Ovary (tissue), 7 donors: ENCODE measurements at regions not wholly inside any gene's neighbourhood (a gene's known extent, or its start where the extent isn't known, plus 50 kb on each side); places are given as distances from the start of the nearest gene placed in this dataset.

Experiments used
- DNase-seq, 5 donors: peaks; one replicate each; pipeline ENCODE4 v3.0.0-alpha.2; 2019 to 2020
- H3K27ac ChIP-seq, 2 donors: fragments of 200-600 bp; one replicate each; pipeline versions ENCODE4 v1.5.1 to v1.8.0; 2019 to 2022
- H3K27me3 ChIP-seq: fragments of 200-600 bp; one replicate; pipeline ENCODE4 v1.8.0; 2022
- H3K36me3 ChIP-seq: fragments of 200-600 bp; sonication (generic); one replicate; pipeline ENCODE4 v1.5.1; 2019
- H3K4me1 ChIP-seq: one replicate; pipeline ENCODE4 v1.8.1; 2013; ENCODE audit warnings: mild to moderate bottlenecking, moderate library complexity; ENCODE audit not compliant: insufficient read depth
- H3K4me3 ChIP-seq: fragments of 200-600 bp; sonication (generic); one replicate; pipeline ENCODE4 v1.5.1; 2017
- H3K9me3 ChIP-seq, 2 donors: fragments of 200-600 bp in 1 of 2; sonication (generic) in 1 of 2; one replicate each; pipeline versions ENCODE4 v1.5.1 to v1.8.1; 2013 to 2019; ENCODE audit warnings: mild to moderate bottlenecking in 1 of 2, moderate library complexity in 1 of 2
- EP300 ChIP-seq: sonication (generic); formaldehyde crosslinking; IDR thresholded peaks from one replicate; pipeline ENCODE4 v1.6.1; 2017; ENCODE audit warnings: antibody characterized with exemption
- POLR2A ChIP-seq: fragments of 450-650 bp; IDR thresholded peaks from one replicate; pipeline ENCODE4 v1.6.1; 2017; ENCODE audit warnings: antibody characterized with exemption, mild to moderate bottlenecking, moderate library complexity
- WGBS, 3 donors: extraction: QIAGEN DNeasy Blood & Tissue Kit in 1 of 3; methylation state at CpG; one replicate each; pipeline versions ENCODE4 v1.1.5 to v1.1.7; 2013 to 2017; 5-methylcytosine and 5-hydroxymethylcytosine counted together
- intact Hi-C, 4 donors: fragments of 100-400 bp; cut with DNase I; formaldehyde crosslinking; loops; one replicate each; pipeline versions ENCODE4 v1.11.0 to v1.15.1; 2022 to 2023
- TF ChIP-seq, protein P1 (sequence below), 3 donors: fragments of 450-650 bp in 2 of 3; fragments of 200-600 bp in 1 of 3; IDR thresholded peaks; one replicate each; pipeline versions ENCODE4 v1.5.1 to v1.8.0; 2016 to 2022; ENCODE audit warnings: antibody characterized with exemption in 3 of 3, mild to moderate bottlenecking in 1 of 3
- donor health status: DM: no; HTN: no; CAD: no; lungs with moderate emphysema.
- donor health status: DM: no; HTN: no; CAD: no.
- donor health status: Bipolar disorder and iron deficiency.
- donor health status: DM: no; HTN: no; CAD: no.
- donor health status: DM: yes; HTN: yes; CAD: no.

- TF ChIP-seq EP300 (no peak), POLR2A (no peak)
- TF ChIP-seq, protein P1, sequence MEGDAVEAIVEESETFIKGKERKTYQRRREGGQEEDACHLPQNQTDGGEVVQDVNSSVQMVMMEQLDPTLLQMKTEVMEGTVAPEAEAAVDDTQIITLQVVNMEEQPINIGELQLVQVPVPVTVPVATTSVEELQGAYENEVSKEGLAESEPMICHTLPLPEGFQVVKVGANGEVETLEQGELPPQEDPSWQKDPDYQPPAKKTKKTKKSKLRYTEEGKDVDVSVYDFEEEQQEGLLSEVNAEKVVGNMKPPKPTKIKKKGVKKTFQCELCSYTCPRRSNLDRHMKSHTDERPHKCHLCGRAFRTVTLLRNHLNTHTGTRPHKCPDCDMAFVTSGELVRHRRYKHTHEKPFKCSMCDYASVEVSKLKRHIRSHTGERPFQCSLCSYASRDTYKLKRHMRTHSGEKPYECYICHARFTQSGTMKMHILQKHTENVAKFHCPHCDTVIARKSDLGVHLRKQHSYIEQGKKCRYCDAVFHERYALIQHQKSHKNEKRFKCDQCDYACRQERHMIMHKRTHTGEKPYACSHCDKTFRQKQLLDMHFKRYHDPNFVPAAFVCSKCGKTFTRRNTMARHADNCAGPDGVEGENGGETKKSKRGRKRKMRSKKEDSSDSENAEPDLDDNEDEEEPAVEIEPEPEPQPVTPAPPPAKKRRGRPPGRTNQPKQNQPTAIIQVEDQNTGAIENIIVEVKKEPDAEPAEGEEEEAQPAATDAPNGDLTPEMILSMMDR (IDR thresholded peaks at IDR 0.05), result no peak
- H3K9me3 ChIP-seq, result no peaks in the 10 kb centered on the region
- no peaks in the 10 kb centered on the region for H3K27me3 ChIP-seq
- intact Hi-C loops, result no loop called here
- no peak overlapping the region for H3K4me3 ChIP-seq
- H3K27ac ChIP-seq, result no peak overlapping the region
- no peaks in the 10 kb centered on the region for H3K36me3 ChIP-seq
- no peaks in the 10 kb centered on the region for H3K4me1 ChIP-seq
- DNase-seq, result no peak
These were observed 137.7 kb upstream of the TMEM108 start for GRCh38 chr3:132900481-132900880.

DNA sequence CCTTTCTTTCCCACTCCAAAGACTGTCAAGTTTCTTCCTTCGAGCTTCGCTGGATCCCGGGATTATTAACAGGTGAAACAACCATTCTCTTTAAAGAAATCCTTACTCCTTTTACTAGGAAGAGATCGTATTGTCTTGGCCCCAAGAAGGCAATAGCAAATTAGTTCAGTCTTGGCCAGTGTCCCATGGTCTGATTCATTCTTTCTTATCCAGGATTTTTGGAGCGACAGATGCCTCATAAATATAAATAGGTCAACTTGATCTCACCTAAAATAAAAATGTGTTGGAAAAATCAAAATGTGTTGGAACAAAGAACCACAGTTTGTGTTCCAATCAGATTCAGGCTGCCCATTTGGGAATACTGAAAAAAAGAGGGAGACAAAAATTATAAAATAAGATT lies 140.1 kb upstream of the TMEM108 start:
- Histone ChIP-seq H3K9me3 (no peaks in the 10 kb centered on the region), H3K27ac (no peak overlapping the region), H3K4me1 (no peaks in the 10 kb centered on the region), H3K4me3 (no peak overlapping the region), H3K36me3 (no peaks in the 10 kb centered on the region), H3K27me3 (no peaks in the 10 kb centered on the region)
- intact Hi-C loops, result no loop called here
- no peak for TF ChIP-seq POLR2A
- TF ChIP-seq EP300, result no peak
- TF ChIP-seq, protein P1 (IDR thresholded peaks at IDR 0.05), result no peak
- WGBS, 3 donors, result 69 to 78% (median 73%) methylated on average over 5 of the region's 5 CpGs
- no peak for DNase-seq

DNA sequence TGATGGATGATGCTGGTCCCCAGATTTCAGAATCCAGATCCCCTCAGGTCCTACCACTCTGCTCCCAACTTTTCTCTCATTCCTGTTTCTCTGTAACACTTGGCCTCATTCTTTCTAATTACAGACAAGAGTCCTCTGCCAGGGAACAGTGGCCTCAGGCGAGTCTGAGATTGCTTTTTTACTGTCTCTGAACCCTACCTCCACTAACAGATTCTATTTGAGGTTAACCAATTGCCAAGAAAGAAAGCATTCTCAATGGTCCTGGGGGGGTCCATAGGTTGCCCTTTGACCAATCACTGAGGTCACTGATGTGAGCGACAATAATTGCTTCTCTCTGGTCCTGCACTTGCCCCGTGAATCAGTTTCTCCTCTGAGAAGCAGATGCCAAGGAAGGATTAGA lies 145.2 kb upstream of the TMEM108 start:
- Histone ChIP-seq H3K27ac (no peak overlapping the region), H3K36me3 (no peaks in the 10 kb centered on the region), H3K4me3 (no peak overlapping the region), H3K27me3 (no peaks in the 10 kb centered on the region), H3K9me3 (no peaks in the 10 kb centered on the region), H3K4me1 (no peaks in the 10 kb centered on the region)
- WGBS, 3 donors, result 87 to 92% (median 87%) methylated on average over 3 of the region's 3 CpGs
- intact Hi-C loops, result no loop called here
- DNase-seq, result no peak
- TF ChIP-seq POLR2A (no peak), EP300 (no peak)
- TF ChIP-seq, protein P1 (IDR thresholded peaks at IDR 0.05), result no peak

DNA sequence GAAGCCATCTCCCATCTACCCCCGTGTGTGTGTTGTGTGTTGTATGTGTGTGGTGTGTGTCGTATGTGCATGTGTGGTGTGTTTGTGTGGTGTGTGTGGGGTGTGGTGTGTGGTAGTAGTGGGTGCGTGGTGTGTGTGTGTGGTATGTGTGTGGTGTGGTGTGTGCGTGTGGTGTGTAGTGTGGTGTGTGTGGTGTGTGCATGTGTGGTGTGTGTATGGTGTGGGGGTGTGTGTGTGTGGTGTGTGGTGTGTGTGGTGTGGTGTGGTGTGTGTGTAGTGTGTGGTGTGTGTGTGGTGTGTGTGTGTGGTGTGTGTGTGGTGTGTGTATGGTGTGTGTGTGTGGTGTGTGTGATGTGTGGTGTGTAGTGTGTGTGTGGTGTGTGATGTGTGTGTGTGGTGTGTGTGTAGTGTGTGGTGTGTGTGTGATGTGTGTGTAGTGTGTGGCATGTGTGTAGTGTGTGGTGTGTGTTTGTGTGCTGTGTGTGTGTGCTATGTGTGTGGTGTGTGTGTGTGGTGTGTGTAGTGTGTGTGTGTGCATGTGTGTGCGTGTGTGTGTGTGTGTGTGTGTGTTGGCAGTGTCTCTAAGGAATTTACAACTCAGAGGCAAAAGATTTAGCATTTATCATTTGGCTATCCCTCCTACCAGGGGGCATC lies 156.3 kb upstream of the TMEM108 start:
- no peak overlapping the region for H3K27ac ChIP-seq
- no peaks in the 10 kb centered on the region for H3K36me3 ChIP-seq
- H3K4me3 ChIP-seq, result no peak overlapping the region
- H3K27me3 ChIP-seq, result no peaks in the 10 kb centered on the region
- WGBS, 3 donors, result 59 to 75% (median 65%) methylated on average over 5 of the region's 5 CpGs
- H3K4me1 ChIP-seq, result no peaks in the 10 kb centered on the region
- H3K9me3 ChIP-seq, result no peaks in the 10 kb centered on the region
- intact Hi-C loops, result no loop called here
- no peak for DNase-seq
- TF ChIP-seq EP300, result no peak
- TF ChIP-seq POLR2A, result no peak
- TF ChIP-seq, protein P1 (IDR thresholded peaks at IDR 0.05), result no peak
